OCI-LY7 (cell line): ENCODE measurements at regions not wholly inside any gene's neighbourhood (a gene's known extent, or its start where the extent isn't known, plus 50 kb on each side); places are given as distances from the start of the nearest gene placed in this dataset.

Experiments
- EZH2phosphoT487 ChIP-seq: fragments of 200-600 bp; sonication (generic); IDR thresholded peaks from 2 replicates; pipeline ENCODE4 v1.6.1; 2018; ENCODE audit warnings: low read depth, borderline replicate concordance, mild to moderate bottlenecking, mixed run types, antibody characterized with exemption, low read length, moderate library complexity, mixed read lengths
- TF ChIP-seq, protein P1 (sequence below): fragments of 200-600 bp; sonication (generic); conservative IDR thresholded peaks from 2 replicates; pipeline ENCODE4 v1.5.1; 2014; ENCODE audit warnings: mild to moderate bottlenecking, antibody characterized with exemption, low read length, moderate library complexity, mixed read lengths

DNA sequence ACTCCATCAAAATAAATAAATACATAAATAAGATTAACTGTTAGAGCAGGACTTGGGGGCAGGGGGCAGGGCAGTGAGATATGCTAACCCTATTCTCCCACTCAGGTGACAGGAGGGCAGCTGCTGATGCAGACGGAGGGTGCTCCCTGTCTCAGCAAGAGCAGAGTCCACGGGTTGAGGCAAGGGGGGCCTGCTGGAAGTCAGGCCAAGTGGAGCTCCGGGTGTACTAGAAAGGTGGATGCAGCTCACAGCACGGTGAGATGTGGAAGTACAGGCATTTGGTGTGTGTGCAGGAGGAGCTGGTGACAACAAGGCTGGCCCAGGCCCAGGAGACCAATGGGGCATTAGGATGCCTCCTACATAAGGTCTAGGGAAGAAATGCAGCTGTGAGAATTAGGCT, 467.3 kb upstream of the B3GAT1 start:
- TF ChIP-seq, protein P1, sequence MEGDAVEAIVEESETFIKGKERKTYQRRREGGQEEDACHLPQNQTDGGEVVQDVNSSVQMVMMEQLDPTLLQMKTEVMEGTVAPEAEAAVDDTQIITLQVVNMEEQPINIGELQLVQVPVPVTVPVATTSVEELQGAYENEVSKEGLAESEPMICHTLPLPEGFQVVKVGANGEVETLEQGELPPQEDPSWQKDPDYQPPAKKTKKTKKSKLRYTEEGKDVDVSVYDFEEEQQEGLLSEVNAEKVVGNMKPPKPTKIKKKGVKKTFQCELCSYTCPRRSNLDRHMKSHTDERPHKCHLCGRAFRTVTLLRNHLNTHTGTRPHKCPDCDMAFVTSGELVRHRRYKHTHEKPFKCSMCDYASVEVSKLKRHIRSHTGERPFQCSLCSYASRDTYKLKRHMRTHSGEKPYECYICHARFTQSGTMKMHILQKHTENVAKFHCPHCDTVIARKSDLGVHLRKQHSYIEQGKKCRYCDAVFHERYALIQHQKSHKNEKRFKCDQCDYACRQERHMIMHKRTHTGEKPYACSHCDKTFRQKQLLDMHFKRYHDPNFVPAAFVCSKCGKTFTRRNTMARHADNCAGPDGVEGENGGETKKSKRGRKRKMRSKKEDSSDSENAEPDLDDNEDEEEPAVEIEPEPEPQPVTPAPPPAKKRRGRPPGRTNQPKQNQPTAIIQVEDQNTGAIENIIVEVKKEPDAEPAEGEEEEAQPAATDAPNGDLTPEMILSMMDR, result no peak
- no peak for TF ChIP-seq EZH2phosphoT487
